ENCODE measurements at regions not wholly inside any gene's neighbourhood (a gene's known extent, or its start where the extent isn't known, plus 50 kb on each side); places are given as distances from the start of the nearest gene placed in this dataset.

- no peaks in the 10 kb centered on the region for H3K36me3 ChIP-seq
- H3K27ac ChIP-seq: no peak overlapping the region
- no peaks in the 10 kb centered on the region for H3K27me3 ChIP-seq (replicated peaks in 1 of 7)
- no peaks in the 10 kb centered on the region for H3K4me1 ChIP-seq
- intact Hi-C loops (cut with DNase I; ENCODE audit: low total_unique reads): no loop called here
- DNase-seq: no peak
- TF ChIP-seq POLR2AphosphoS5 (IDR thresholded peaks at IDR 0.05) (no peak), CTCF (IDR thresholded peaks at IDR 0.05 in 8 of 11, conservative IDR thresholded peaks at IDR 0.05 in 3 of 11) (no peak), POLR2A (IDR thresholded peaks at IDR 0.05) (no peak)
- H3K9me3 ChIP-seq: peaks cover 0 to 9% (median 0%) of the 10 kb centered on the region in 8 donors
- WGBS, 5 donors: 46 to 61% (median 57%) methylated on average over 3 of the region's 3 CpGs
- no peak overlapping the region for H3K4me3 ChIP-seq
Observed at GRCh38 chrX:18047491-18047890, 173.2 kb downstream of the BEND2 start.

- intact Hi-C loops (cut with DNase I; ENCODE audit: low total_unique reads): no loop called here
- WGBS, 5 donors: 52 to 92% (median 78%) methylated on average over 2 of the region's 2 CpGs
- Histone ChIP-seq H3K36me3 (no peaks in the 10 kb centered on the region), H3K4me3 (no peak overlapping the region), H3K4me1 (no peaks in the 10 kb centered on the region), H3K27me3 (replicated peaks in 1 of 7) (peaks cover 0 to 2% (median 0%) of the 10 kb centered on the region in 7 donors), H3K9me3 (peaks cover 0 to 9% (median 0%) of the 10 kb centered on the region in 8 donors), H3K27ac (no peak overlapping the region)
- DNase-seq: no peak
- TF ChIP-seq POLR2AphosphoS5 (IDR thresholded peaks at IDR 0.05) (no peak), POLR2A (IDR thresholded peaks at IDR 0.05) (no peak), CTCF (IDR thresholded peaks at IDR 0.05 in 8 of 11, conservative IDR thresholded peaks at IDR 0.05 in 3 of 11) (no peak)
Observed at GRCh38 chrX:18045436-18045835, 175.2 kb downstream of the BEND2 start.

DNA sequence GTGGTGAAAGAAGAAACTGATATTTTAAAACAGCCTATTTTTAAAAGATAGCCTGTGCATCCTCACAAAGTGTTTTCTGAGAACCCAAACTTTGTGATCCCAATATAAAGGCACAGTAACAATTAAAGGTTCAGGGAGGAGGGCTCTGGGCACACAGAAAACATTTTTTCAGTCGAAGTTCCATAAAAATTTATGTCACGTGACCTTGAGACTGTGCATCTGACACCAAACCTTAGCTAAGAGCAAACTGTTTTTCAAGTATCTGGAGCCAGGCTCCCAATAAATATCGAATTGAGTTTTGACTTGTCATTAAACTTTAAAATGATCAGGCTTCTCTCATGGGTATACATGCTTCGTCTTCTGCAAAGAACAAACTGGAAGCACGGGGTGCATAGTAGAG is 177.9 kb downstream of the BEND2 start:
- Histone ChIP-seq H3K4me3 (no peak overlapping the region), H3K9me3 (no peaks in the 10 kb centered on the region), H3K27me3 (replicated peaks in 1 of 7) (peaks cover 0 to 4% (median 0%) of the 10 kb centered on the region in 7 donors), H3K36me3 (no peaks in the 10 kb centered on the region), H3K27ac (no peak overlapping the region), H3K4me1 (no peaks in the 10 kb centered on the region)
- no peak for DNase-seq
- no peak for TF ChIP-seq CTCF (IDR thresholded peaks at IDR 0.05 in 8 of 11, conservative IDR thresholded peaks at IDR 0.05 in 3 of 11)
- no peak for TF ChIP-seq POLR2A (IDR thresholded peaks at IDR 0.05)
- TF ChIP-seq POLR2AphosphoS5 (IDR thresholded peaks at IDR 0.05): no peak
- intact Hi-C loops (cut with DNase I; ENCODE audit: low total_unique reads): no loop called here
- WGBS, 5 donors: 52 to 82% (median 67%) methylated on average over 5 of the region's 5 CpGs

DNA sequence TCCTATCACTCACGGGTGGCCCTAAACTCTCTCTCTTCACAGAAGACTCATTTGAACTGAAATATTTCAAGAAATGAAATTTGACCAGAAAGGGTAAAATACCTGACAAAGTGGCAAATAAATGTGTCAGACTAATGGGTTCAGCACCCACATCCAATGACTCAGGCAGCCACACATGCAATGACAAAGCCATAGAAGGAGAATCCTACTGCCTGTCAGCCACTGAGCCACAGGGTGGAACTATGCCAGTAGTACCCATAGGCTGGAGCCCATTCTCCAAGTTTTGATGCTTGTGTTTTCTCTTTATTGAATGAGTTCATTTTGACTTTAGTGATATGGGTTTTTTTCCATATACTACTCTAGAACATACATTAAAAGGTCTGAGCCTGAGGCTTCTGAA is 179.0 kb downstream of the BEND2 start:
- intact Hi-C loops (cut with DNase I; ENCODE audit: low total_unique reads): no loop called here
- 69 to 93% (median 92%) methylated on average over 1 of the region's 1 CpG for WGBS, 5 donors
- Histone ChIP-seq H3K27ac (no peak overlapping the region), H3K36me3 (no peaks in the 10 kb centered on the region), H3K9me3 (no peaks in the 10 kb centered on the region), H3K4me1 (no peaks in the 10 kb centered on the region), H3K27me3 (replicated peaks in 1 of 7) (peaks cover 0 to 4% (median 0%) of the 10 kb centered on the region in 7 donors), H3K4me3 (no peak overlapping the region)
- TF ChIP-seq POLR2AphosphoS5 (IDR thresholded peaks at IDR 0.05): no peak
- TF ChIP-seq CTCF (IDR thresholded peaks at IDR 0.05 in 8 of 11, conservative IDR thresholded peaks at IDR 0.05 in 3 of 11): no peak
- TF ChIP-seq POLR2A (IDR thresholded peaks at IDR 0.05): no peak
- no peak for DNase-seq
